ENCODE measurements at regions not wholly inside any gene's neighbourhood (a gene's known extent, or its start where the extent isn't known, plus 50 kb on each side); places are given as distances from the start of the nearest gene placed in this dataset.

DNA sequence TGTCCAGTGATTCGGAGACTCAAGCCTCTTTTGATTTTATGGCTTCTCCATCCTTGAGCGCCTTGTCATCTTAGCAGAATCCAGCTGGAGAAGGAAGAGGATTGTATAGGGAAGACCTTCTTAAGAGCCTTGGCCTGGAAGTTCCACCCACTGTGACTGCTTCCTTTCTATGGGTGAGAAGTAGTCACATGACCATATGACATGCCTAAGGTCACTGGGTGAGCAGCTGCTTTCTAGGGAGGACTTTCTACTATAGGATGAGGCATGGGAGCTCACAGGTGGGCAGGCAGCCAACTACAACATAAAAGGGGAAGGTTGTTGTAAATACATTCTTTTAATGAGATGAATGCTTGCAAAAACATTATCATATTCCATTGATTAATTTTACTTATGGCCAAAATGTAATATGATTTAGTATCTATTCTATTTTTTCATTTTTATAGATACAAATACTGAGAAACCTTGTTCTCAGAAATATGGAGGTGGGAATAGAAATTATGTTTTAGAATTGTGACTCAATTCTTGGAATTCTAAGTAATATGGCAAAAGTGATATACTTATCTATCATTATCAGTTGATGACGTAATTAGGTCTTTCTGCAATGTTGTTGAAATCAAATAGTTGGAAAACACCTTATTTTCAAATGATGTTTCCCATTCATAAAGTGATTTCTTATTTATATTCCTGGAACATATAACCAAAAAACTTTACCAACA, 53.6 kb upstream of the MINAR1 start:
- TF ChIP-seq L3MBTL2 (conservative IDR thresholded peaks at IDR 0.05): no peak
- TF ChIP-seq, protein P1, sequence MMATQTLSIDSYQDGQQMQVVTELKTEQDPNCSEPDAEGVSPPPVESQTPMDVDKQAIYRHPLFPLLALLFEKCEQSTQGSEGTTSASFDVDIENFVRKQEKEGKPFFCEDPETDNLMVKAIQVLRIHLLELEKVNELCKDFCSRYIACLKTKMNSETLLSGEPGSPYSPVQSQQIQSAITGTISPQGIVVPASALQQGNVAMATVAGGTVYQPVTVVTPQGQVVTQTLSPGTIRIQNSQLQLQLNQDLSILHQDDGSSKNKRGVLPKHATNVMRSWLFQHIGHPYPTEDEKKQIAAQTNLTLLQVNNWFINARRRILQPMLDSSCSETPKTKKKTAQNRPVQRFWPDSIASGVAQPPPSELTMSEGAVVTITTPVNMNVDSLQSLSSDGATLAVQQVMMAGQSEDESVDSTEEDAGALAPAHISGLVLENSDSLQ (IDR thresholded peaks at IDR 0.05): no peak
- no peak for TF ChIP-seq NFRKB (IDR thresholded peaks at IDR 0.05)
- no peak for TF ChIP-seq ELF4 (IDR thresholded peaks at IDR 0.05)
- TF ChIP-seq FOXM1 (IDR thresholded peaks at IDR 0.05; ENCODE audit: borderline replicate concordance): no peak
- no peak for TF ChIP-seq FOXK2 (IDR thresholded peaks at IDR 0.05)
- TF ChIP-seq SP1 (IDR thresholded peaks at IDR 0.05): no peak
- TF ChIP-seq ZNF384 (IDR thresholded peaks at IDR 0.05): no peak
